Right lobe of liver (tissue), 4 donors: ENCODE measurements at regions not wholly inside any gene's neighbourhood (a gene's known extent, or its start where the extent isn't known, plus 50 kb on each side); places are given as distances from the start of the nearest gene placed in this dataset.

Source experiments
- POLR2A ChIP-seq: fragments of 450-650 bp; IDR thresholded peaks from one replicate; pipeline ENCODE4 v1.6.1; 2017; ENCODE audit warnings: antibody characterized with exemption, mild to moderate bottlenecking
- TF ChIP-seq, protein P1 (sequence below), 4 donors: fragments of 200-600 bp in 3 of 4; fragments of 450-650 bp in 1 of 4; IDR thresholded peaks; one replicate each; pipeline versions ENCODE4 v1.5.1 to v1.8.0; 2016 to 2022; ENCODE audit warnings: antibody characterized with exemption in 4 of 4, mild to moderate bottlenecking in 2 of 4
- donor health status: DM: no; HTN: no; CAD: no.
- donor health status: DM: no; HTN: no; CAD: no.
- donor health status: DM: no; HTN: yes; CAD: no.

DNA sequence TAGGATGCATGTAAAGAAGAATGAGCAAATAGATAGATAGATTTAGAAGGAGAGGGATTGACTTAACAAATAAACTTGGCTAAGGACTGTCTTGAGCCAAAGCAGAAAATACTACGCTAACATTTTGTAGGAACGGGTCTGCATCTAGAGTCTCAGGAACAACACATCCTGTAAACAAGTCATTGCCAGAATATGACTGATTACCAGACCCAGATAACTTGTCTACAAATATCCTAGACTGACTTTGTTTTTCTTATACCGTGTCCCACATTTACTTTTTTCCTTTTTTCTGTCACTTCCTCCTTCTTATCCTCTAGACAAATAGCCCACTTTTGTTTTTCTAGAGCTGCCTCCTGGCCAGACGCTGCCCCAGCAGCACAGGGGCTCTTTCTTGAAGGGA lies 393.6 kb downstream of the PDGFC start:
- TF ChIP-seq, protein P1, sequence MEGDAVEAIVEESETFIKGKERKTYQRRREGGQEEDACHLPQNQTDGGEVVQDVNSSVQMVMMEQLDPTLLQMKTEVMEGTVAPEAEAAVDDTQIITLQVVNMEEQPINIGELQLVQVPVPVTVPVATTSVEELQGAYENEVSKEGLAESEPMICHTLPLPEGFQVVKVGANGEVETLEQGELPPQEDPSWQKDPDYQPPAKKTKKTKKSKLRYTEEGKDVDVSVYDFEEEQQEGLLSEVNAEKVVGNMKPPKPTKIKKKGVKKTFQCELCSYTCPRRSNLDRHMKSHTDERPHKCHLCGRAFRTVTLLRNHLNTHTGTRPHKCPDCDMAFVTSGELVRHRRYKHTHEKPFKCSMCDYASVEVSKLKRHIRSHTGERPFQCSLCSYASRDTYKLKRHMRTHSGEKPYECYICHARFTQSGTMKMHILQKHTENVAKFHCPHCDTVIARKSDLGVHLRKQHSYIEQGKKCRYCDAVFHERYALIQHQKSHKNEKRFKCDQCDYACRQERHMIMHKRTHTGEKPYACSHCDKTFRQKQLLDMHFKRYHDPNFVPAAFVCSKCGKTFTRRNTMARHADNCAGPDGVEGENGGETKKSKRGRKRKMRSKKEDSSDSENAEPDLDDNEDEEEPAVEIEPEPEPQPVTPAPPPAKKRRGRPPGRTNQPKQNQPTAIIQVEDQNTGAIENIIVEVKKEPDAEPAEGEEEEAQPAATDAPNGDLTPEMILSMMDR (IDR thresholded peaks at IDR 0.05) = no peak
- no peak for TF ChIP-seq POLR2A
